ENCODE measurements at regions not wholly inside any gene's neighbourhood (a gene's known extent, or its start where the extent isn't known, plus 50 kb on each side); places are given as distances from the start of the nearest gene placed in this dataset.

DNA sequence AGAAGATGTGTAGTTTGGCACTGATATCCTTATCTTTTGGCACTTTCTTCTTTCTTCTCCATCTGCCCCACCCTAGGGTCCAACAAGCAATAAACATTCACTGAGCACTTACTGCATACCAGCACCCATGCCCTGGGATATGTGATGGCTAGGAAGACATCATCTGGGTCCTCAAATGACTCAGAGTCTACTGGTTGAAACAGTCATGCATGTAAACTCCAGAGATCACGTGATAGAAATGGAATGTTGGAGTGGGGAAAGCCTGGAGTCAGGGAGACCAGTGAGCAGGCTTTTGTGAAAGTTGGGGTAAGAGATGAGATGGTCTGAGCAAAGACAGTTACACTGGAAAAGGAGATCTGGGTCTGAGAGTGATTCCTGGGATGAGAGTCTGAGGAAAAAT is 724.9 kb upstream of the TENM4 start:
- no peak for TF ChIP-seq CTCF (IDR thresholded peaks at IDR 0.05)
- no peak for TF ChIP-seq POLR2A (IDR thresholded peaks at IDR 0.05)

Data from heart left ventricle (tissue), 13 donors.